HG02981 (cell line): ENCODE measurements at regions not wholly inside any gene's neighbourhood (a gene's known extent, or its start where the extent isn't known, plus 50 kb on each side); places are given as distances from the start of the nearest gene placed in this dataset.

ENCODE experiments used
- ATAC-seq: cut with Tn5 transposase; IDR thresholded peaks from one replicate; pipeline ENCODE4 v1.9.1; 2021; ENCODE audit warnings: mild to moderate bottlenecking, moderate library complexity; ENCODE audit not compliant: unreplicated experiment

DNA sequence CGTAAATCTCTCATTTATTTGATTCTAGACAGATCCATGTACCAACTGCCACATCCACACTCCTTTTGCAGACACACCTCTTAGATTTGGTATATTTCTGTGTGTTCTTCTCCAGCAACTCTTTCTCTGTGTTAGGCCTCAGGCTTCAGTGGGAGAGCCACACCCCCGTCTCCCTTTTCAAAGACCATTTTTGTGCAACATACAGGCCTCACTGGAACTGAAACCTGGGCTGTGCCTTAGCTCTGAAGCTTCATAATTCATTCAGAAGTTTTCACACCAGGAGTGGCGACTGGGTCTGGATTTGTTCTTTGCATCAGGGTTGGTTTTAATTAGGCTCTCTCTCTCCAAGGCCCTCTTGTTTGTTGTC lies 170.2 kb downstream of the THBS2 start:
- ATAC-seq, result no peak

DNA sequence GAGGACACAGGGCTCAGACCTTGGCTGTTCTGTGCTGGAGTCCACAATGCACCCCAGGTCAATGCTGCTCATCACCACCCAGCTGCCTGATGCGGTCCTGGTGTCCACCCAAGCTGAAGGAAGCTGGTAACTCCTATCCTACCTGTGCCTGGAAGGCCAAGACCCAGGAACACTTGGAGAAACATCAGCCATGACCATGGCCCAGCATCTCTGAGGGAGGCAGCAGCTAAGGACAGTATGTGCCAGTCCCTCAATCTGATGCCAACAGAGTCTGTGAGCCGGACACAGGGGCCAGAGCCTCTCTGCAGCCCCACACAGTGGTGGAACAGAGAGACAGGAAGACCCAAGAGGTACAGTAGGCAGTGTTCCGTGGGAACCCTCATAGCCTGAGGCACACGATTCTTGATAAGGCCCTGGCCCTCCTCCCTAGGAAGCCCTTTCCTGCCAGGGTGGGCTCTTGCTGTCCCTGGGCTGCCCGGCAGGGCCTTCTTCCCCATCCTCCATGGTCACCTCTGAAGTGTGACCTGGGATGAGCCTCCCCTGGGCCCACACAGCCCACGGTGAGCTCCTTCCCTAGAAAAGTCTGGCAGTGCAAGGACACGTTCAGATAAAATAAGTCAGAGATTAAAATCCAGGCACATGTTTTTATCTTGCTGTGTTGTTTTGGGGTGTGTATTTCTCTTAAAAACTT lies 170.7 kb downstream of the THBS2 start:
- ATAC-seq, result no peak

DNA sequence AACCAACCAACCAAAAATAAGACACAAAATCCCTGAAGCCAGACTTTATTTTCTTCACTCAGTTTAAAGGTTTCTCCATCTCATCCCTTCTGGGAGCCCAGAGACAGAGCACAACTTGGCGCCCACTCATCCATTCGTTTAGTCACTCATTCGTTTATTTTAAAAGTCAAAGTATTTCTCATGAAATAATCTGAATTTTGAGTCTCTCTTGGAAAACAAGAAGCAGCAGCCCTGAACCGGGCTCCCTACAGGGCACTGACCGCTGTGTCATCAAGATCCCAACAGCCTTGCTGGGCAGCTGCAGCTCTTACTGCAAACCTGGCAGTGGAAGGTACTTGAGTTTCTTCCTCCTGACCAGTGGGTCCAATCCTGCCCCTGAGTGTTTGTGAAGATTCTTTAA lies 171.6 kb downstream of the THBS2 start:
- no peak for ATAC-seq

DNA sequence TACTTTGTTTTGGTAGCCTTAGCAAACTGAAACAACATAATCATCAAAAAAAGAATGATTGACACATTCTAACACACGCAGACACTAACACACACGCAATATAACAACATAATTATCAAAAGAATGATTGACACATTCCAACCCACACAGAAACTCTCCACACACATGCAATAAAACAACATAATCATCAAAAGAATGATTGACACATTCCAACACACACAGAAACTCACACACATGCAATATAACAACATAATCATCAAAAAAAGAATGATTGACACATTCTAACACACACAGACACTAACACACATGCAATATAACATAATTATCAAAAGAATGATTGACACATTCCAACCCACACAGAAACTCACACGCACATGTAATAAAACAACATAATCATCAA lies 172.4 kb downstream of the THBS2 start:
- ATAC-seq, result no peak

GRCh38 chr6:169079650-169080049 lies 174.0 kb downstream of the THBS2 start:
- no peak for ATAC-seq

DNA sequence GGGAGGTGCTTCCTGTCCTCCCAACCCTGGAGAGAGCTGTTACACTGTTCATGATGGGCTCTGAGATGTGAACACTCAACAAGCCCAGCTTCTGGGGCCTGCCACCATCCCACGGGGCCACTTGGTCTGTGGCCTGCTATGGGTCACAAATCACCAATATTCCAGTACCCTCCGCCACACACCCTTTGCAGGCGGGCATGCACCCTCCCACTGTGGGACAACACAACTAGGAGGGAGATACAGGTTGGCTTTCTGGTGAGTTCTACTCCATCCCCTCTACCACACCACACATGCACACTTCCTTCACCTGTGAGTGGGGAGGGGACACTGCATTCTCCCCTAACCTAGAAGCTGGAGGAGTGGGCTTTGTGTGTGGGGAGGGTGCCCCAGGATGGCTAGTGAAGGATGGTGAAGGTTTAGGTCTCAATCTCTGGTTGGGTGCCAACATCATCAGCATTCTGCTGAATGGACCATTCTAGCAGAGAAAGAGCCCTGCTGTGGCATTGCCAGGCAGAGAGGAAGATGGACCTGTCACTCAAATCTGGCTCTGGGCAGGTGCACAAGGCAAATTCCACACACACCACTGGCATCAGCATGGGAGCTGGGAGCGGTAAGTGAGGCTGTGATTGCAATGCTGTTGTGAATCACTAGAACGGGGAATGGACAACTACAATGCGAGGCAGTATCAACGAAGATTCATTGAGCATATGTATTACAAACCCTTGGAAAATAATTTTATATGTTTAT lies 175.1 kb downstream of the THBS2 start:
- no peak for ATAC-seq

- ATAC-seq, result no peak
Observed at GRCh38 chr6:169075915-169076654, 177.6 kb downstream of the THBS2 start.

DNA sequence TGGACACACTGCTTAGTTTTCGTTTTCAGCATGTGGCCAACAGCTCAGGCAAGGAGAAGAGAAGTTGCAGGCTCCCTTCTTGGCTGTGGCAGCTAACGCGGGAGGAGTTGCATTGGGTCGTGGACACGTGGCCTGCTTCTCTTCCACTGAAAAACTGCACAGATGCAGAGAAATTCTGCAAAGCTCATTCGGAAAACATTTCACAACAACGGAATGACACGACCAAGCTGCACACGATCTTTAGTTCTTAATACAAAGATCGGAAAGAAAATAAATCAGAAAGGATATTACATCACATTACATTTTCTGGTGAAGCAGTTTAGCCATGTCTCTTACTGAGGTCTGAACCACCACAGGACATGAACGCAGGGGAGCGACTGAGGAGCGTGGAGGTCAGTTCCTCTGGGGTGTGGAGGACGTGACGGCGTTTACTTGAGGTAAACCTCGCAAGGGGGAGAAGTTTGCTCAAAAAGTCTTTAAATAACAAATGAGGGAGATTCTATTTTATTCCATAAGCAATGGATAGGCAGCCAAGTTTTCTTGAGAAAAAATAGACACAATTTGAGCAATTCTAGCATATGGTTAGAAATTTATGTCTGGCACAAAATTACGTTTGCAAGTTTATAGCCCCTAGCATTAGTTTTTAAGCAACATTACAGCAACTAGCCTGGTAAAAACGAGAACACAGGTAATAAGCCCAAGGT lies 178.3 kb downstream of the THBS2 start:
- no peak for ATAC-seq

- no peak for ATAC-seq
Observed at GRCh38 chr6:169074526-169074925, 179.1 kb downstream of the THBS2 start.

DNA sequence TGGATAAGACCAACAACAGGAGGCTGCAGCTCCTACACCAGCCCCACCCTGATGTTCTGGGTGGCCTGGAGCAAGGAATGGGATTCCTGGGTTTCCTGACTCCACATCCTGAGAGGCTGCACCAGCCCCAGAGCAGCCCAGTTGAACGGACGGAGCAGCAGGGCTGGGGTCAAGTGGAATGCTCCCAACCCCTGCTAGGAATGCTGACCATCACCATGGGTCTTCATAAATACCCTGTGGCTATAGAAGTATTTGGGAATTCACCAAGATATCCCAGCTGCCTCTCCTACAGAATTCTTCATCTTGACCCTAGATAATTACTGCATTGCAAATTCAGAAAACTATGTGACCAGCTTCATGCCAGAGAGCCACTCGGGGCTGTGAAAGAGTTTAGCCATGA lies 180.3 kb downstream of the THBS2 start:
- ATAC-seq, result no peak

GRCh38 chr6:169072127-169073042 lies 181.3 kb downstream of the THBS2 start:
- ATAC-seq, result no peak

DNA sequence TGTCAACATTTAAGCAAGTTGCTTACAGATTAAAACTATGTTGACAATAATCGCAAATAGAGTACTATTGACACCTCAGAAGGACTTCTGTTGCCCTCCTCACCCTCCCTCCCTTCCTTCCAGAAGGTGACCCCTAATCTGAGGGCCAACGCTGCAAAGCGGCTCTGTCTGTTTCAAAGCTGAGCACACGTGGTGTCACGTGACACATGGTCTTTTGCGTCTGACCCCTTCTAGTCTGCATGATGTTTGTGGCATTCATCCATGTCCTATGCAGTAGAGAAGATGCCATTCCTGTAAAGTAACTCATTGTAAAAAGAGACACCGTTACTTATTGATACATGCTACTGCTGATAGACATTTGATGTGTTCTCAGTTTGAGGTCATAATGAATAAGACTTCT lies 182.3 kb downstream of the THBS2 start:
- ATAC-seq, result no peak

- ATAC-seq, result no peak
Observed at GRCh38 chr6:169070506-169071176, 183.0 kb downstream of the THBS2 start.

GRCh38 chr6:169069356-169069755 lies 184.3 kb downstream of the THBS2 start:
- ATAC-seq, result no peak

- ATAC-seq, result no peak
Observed at GRCh38 chr6:169064194-169064593, 189.5 kb downstream of the THBS2 start.

DNA sequence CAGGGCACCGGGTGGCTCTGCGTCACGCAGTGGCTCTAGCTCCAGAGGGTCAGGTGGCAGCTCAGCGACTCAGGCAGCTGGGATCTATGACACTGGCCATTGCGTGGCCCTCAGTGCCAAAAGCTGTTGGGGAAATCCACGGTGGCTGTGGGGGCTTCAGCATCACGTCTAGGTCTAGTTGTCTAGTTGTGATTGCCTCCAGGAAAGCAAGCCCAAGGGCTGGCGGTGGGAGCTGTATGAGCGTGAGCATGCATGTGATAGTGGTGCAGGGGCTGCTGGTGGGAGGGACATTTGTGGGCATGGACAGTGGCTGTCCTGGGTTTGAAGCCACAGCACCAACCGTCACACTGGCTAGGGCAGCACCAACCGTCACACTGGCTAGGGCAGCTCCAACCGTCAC lies 191.4 kb downstream of the THBS2 start:
- ATAC-seq, result no peak

GRCh38 chr6:169058634-169059033 lies 195.0 kb downstream of the THBS2 start:
- no peak for ATAC-seq

DNA sequence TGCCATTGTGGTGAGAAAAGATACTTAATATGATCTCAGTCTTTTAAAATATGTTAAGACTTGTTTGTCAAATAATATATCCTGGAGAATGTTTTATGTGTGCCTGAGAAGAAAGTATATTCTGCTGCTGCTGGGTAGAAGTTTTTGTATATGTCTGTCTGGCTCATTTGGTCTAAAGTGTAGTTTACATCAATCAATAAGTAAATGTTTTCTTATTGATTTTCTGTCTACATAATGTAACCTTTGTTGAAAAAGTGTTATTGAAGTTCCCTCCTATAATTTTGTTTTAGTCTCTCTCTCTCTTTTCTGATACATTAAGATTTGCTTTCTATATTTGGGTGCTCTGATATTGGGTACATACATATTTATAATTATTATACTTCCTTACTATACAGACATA lies 201.2 kb downstream of the THBS2 start:
- ATAC-seq, result no peak

DNA sequence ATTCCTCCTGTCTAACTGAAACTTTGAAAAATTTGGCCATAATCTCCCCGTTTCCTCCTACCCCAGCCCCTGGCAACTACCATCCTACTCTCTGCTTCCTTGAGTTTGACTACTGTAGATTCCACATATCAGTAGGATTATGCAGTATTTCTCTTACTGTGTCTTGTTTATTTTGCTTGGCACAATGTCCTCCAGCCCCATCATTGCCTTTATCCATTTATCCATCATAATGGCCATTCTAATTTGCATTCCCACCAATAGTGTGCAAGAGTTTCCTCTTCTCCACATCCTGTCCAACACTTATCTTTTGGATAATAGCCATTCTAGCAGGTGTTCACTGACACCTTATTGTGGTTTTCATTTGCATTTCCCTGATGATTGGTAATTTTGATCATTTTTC lies 202.3 kb downstream of the THBS2 start:
- no peak for ATAC-seq

DNA sequence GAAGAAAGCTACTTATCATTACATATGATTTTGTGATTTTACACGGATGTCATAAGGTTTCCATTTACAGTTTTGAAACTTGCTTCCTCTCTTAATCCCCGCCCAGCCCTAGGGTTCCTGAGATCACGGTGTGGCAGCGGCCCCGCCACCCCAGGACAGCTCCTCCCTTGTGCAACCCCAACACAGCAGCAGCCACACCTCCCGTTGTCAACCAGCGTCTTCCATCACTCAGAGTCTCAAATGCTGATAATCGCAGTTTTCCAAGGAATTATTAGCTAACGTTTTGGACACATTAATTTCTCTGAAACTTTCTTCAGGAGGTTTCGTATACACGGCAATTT lies 204.8 kb downstream of the THBS2 start:
- ATAC-seq, result no peak
